Natural killer cell treated with Interleukin-12 subunit alpha and Interleukin-12 subunit beta and Interleukin-15 and Interleukin-18, amount 100 ng/mL, for 72 hours (primary cell): ENCODE measurements at regions not wholly inside any gene's neighbourhood (a gene's known extent, or its start where the extent isn't known, plus 50 kb on each side); places are given as distances from the start of the nearest gene placed in this dataset.

Source experiments
- ATAC-seq, 2 donors: fragments of 150-1000 bp; cut with Tn5 transposase in 1 of 2; sonication (Bioruptor Pico), chemical (Tn5 transposase) in 1 of 2; 2 replicates each; pipeline ENCODE4 v1.10.0; 2021
- DNase-seq: peaks from one replicate; pipeline ENCODE4 v3.0.0; 2022; ENCODE audit warnings: low spot score
- H3K27ac Mint-ChIP-seq, 2 donors: 1 replicate in 1 of 2; 2 replicates in 1 of 2; pipeline ENCODE4 v1.8.0; 2022; ENCODE audit warnings: mixed read lengths in 2 of 2, mild to moderate bottlenecking in 1 of 2, moderate library complexity in 1 of 2
- H3K27me3 Mint-ChIP-seq, 2 donors: 1 replicate in 1 of 2; 2 replicates in 1 of 2; pipeline ENCODE4 v1.8.0; 2022; ENCODE audit warnings: mixed read lengths in 2 of 2
- H3K36me3 Mint-ChIP-seq: one replicate; pipeline ENCODE4 v1.8.0; 2022; ENCODE audit warnings: mixed read lengths
- H3K4me1 Mint-ChIP-seq, 2 donors: 1 replicate in 1 of 2; 2 replicates in 1 of 2; pipeline ENCODE4 v1.8.0; 2022; ENCODE audit warnings: low read depth in 2 of 2, mixed read lengths in 2 of 2, mild to moderate bottlenecking in 1 of 2
- H3K4me3 Mint-ChIP-seq: one replicate; pipeline ENCODE4 v1.8.0; 2022; ENCODE audit warnings: mixed read lengths
- H3K9me3 Mint-ChIP-seq: 2 replicates; pipeline ENCODE4 v1.8.0; 2022; ENCODE audit warnings: mixed read lengths

GRCh38 chr13:59495936-59496512, 667.7 kb downstream of the DIAPH3 start:
- no peaks in the 10 kb centered on the region for H3K9me3 Mint-ChIP-seq
- H3K36me3 Mint-ChIP-seq, result no peaks in the 10 kb centered on the region
- no peak overlapping the region for H3K27ac Mint-ChIP-seq
- no peak overlapping the region for H3K4me3 Mint-ChIP-seq
- ATAC-seq (no peak), DNase-seq (no peak)
- H3K27me3 Mint-ChIP-seq, result no peaks in the 10 kb centered on the region
- H3K4me1 Mint-ChIP-seq, result no peaks in the 10 kb centered on the region

DNA sequence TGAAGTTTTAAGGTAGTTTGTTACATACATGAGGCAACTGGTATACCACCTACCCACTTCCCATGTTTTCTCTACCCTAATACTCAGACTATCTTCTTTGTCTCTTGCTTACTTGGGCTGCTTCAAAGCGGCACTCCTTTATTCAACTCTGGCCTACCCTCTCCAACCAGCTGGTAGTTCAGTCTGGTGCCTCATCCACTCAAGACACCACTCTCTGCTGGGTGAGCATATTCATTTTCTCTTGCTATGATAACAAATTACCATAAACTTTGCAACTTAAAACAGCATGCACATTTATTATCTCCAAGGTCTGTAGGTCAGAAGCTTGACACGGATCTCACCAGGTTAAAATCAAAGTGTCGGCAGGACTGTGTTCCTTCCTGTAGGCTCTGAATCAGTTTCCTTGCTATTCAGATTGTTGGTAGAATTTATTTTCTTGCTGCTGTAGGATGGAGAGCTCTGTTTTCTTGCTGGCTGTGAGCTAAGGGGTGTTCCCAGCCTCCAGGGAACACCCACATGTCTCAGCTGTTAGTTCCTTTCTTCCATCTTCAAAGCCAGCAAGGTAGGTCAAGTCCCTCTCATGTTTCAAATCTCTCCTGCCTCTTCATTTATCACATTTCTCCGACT, 666.0 kb downstream of the DIAPH3 start:
- no peak for DNase-seq
- no peak for ATAC-seq
- H3K4me3 Mint-ChIP-seq, result no peak overlapping the region
- H3K27ac Mint-ChIP-seq, result no peak overlapping the region
- H3K9me3 Mint-ChIP-seq, result no peaks in the 10 kb centered on the region
- no peaks in the 10 kb centered on the region for H3K36me3 Mint-ChIP-seq
- no peaks in the 10 kb centered on the region for H3K27me3 Mint-ChIP-seq
- no peaks in the 10 kb centered on the region for H3K4me1 Mint-ChIP-seq

GRCh38 chr13:59501004-59501403, 662.7 kb downstream of the DIAPH3 start:
- no peaks in the 10 kb centered on the region for H3K27me3 Mint-ChIP-seq
- H3K9me3 Mint-ChIP-seq, result peaks cover 8% of the 10 kb centered on the region
- no peaks in the 10 kb centered on the region for H3K36me3 Mint-ChIP-seq
- no peaks in the 10 kb centered on the region for H3K4me1 Mint-ChIP-seq
- ATAC-seq (no peak), DNase-seq (no peak)
- no peak overlapping the region for H3K4me3 Mint-ChIP-seq
- no peak overlapping the region for H3K27ac Mint-ChIP-seq

GRCh38 chr13:59504407-59504806, 659.3 kb downstream of the DIAPH3 start:
- Mint-ChIP-seq H3K4me1 (no peaks in the 10 kb centered on the region), H3K4me3 (no peak overlapping the region), H3K27ac (no peak overlapping the region), H3K9me3 (peaks cover 8% of the 10 kb centered on the region), H3K27me3 (no peaks in the 10 kb centered on the region), H3K36me3 (no peaks in the 10 kb centered on the region)
- DNase-seq, result no peak
- no peak for ATAC-seq

GRCh38 chr13:59510386-59510785, 653.3 kb downstream of the DIAPH3 start:
- no peak overlapping the region for H3K4me3 Mint-ChIP-seq
- DNase-seq, result no peak
- no peaks in the 10 kb centered on the region for H3K9me3 Mint-ChIP-seq
- no peak for ATAC-seq
- H3K27ac Mint-ChIP-seq, result no peak overlapping the region
- H3K36me3 Mint-ChIP-seq, result no peaks in the 10 kb centered on the region
- no peaks in the 10 kb centered on the region for H3K4me1 Mint-ChIP-seq
- no peaks in the 10 kb centered on the region for H3K27me3 Mint-ChIP-seq

DNA sequence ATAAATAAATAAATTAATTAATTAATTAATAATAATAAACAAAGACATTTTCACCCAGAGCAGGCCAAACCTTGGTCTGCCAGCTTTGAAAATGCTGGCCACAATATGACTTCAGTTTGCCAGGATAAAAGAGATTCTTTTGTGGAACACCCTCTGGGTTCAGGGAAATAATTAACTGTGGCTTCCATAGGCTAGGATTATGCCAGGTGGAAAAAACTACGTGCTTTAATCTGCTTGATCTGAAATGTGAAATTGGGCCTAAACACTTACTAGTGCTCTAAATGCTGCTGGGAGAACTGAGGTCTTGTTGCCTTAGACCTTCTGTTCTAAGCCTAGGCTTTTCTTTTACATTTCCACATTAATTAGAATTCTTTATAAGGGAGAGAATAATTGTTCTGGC, 650.0 kb downstream of the DIAPH3 start:
- no peak for ATAC-seq
- no peak overlapping the region for H3K4me3 Mint-ChIP-seq
- no peaks in the 10 kb centered on the region for H3K9me3 Mint-ChIP-seq
- H3K4me1 Mint-ChIP-seq, result no peaks in the 10 kb centered on the region
- no peak for DNase-seq
- H3K27me3 Mint-ChIP-seq, result peaks cover 0 to 6% of the 10 kb centered on the region in 2 donors
- no peaks in the 10 kb centered on the region for H3K36me3 Mint-ChIP-seq
- H3K27ac Mint-ChIP-seq, result no peak overlapping the region

GRCh38 chr13:59514316-59514715, 649.4 kb downstream of the DIAPH3 start:
- Mint-ChIP-seq H3K36me3 (no peaks in the 10 kb centered on the region), H3K27me3 (peaks cover 0 to 6% of the 10 kb centered on the region in 2 donors), H3K27ac (no peak overlapping the region)

GRCh38 chr13:59519819-59520218, 643.9 kb downstream of the DIAPH3 start:
- Mint-ChIP-seq H3K9me3 (peaks cover 5% of the 10 kb centered on the region), H3K27ac (no peak overlapping the region), H3K4me1 (no peaks in the 10 kb centered on the region), H3K27me3 (peaks cover 0 to 6% of the 10 kb centered on the region in 2 donors), H3K4me3 (no peak overlapping the region), H3K36me3 (no peaks in the 10 kb centered on the region)
- DNase-seq, result no peak
- ATAC-seq, result no peak

More at GRCh38 chr13:59514316-59514715, 649.4 kb downstream of the DIAPH3 start:
- ATAC-seq (no peak), DNase-seq (no peak)
- Mint-ChIP-seq H3K9me3 (no peaks in the 10 kb centered on the region), H3K4me3 (no peak overlapping the region), H3K4me1 (no peaks in the 10 kb centered on the region)

DNA sequence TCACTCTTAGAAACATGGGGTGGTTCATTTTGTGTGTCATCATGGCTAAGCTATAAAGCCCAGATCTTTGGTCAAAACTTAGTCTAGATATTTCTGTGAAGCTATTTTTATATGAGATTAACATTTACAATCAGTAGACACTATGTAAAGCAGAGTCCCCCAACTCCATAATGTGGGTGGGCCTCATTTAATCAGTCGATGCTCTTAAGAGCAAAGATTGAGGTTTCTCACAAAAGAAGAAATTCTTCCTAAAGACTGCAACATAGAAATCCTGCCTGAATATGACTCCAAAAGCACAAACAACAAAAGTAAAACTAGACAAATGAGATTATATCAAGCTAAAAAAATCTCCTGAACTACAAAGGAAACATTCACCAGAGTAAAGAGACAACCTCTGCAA, 642.2 kb downstream of the DIAPH3 start:
- H3K27ac Mint-ChIP-seq, result no peak overlapping the region
- peaks cover 5% of the 10 kb centered on the region for H3K9me3 Mint-ChIP-seq
- no peak for ATAC-seq
- H3K4me1 Mint-ChIP-seq, result no peaks in the 10 kb centered on the region
- H3K36me3 Mint-ChIP-seq, result peaks cover 4% of the 10 kb centered on the region
- H3K27me3 Mint-ChIP-seq, result peaks cover 0 to 6% of the 10 kb centered on the region in 2 donors
- H3K4me3 Mint-ChIP-seq, result no peak overlapping the region
- no peak for DNase-seq

- Mint-ChIP-seq H3K9me3 (peaks cover 5% of the 10 kb centered on the region), H3K36me3 (peaks cover 4% of the 10 kb centered on the region), H3K4me3 (no peak overlapping the region), H3K27me3 (peaks cover 0 to 5% of the 10 kb centered on the region in 2 donors), H3K27ac (no peak overlapping the region), H3K4me1 (no peaks in the 10 kb centered on the region)
- DNase-seq (no peak), ATAC-seq (no peak)
Observed at GRCh38 chr13:59522652-59523051, 641.1 kb downstream of the DIAPH3 start.

- H3K36me3 Mint-ChIP-seq, result peaks cover 4% of the 10 kb centered on the region
- peaks cover 0 to 4% of the 10 kb centered on the region in 2 donors for H3K4me1 Mint-ChIP-seq
- no peak for DNase-seq
Observed at GRCh38 chr13:59527500-59527899, 636.2 kb downstream of the DIAPH3 start.

GRCh38 chr13:59531571-59532091, 632.1 kb downstream of the DIAPH3 start:
- DNase-seq (no peak), ATAC-seq (no peak)
- Mint-ChIP-seq H3K27me3 (peaks cover 0 to 5% of the 10 kb centered on the region in 2 donors), H3K36me3 (no peaks in the 10 kb centered on the region), H3K4me3 (no peak overlapping the region), H3K9me3 (no peaks in the 10 kb centered on the region), H3K4me1 (peaks cover 0 to 4% of the 10 kb centered on the region in 2 donors), H3K27ac (no peak overlapping the region)

More at GRCh38 chr13:59527500-59527899, 636.2 kb downstream of the DIAPH3 start:
- no peak for ATAC-seq
- Mint-ChIP-seq H3K27ac (no peak overlapping the region), H3K4me3 (no peak overlapping the region), H3K27me3 (peaks cover 0 to 5% of the 10 kb centered on the region in 2 donors), H3K9me3 (peaks cover 5% of the 10 kb centered on the region)

DNA sequence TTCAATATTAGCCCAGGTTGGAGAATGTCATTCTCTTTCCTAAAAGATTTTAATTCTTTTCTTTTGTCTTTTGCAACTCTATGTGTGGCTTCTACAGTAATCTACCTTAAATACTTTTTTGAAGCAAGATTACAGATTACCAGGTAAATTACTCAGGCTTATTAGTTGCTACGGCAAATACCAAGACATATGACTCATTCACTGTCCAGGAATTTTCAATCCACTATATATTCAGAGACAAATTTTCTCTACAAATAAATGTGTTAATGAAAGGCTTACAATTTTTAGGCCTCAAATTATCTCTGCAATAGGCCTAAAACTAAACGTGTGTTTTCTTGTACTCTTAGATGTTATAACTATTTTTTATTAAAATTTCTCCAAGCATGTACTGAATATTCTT, 631.3 kb downstream of the DIAPH3 start:
- no peak overlapping the region for H3K27ac Mint-ChIP-seq
- no peaks in the 10 kb centered on the region for H3K9me3 Mint-ChIP-seq
- H3K4me1 Mint-ChIP-seq, result peaks cover 0 to 4% of the 10 kb centered on the region in 2 donors
- ATAC-seq (no peak), DNase-seq (no peak)
- no peaks in the 10 kb centered on the region for H3K36me3 Mint-ChIP-seq
- H3K27me3 Mint-ChIP-seq, result peaks cover 0 to 5% of the 10 kb centered on the region in 2 donors
- no peak overlapping the region for H3K4me3 Mint-ChIP-seq
